GM12878 (cell line): ENCODE measurements at regions not wholly inside any gene's neighbourhood (a gene's known extent, or its start where the extent isn't known, plus 50 kb on each side); places are given as distances from the start of the nearest gene placed in this dataset.

Experiments used
- ATAC-seq: fragments of 200-7000 bp; cut with Tn5 transposase; 3 replicates; pipeline ENCODE4 v1.9.1; 2020; ENCODE audit warnings: mild to moderate bottlenecking, moderate library complexity
- BruUV-seq: library from RNA; stranded (reverse); fragments of 400-500 nt; replicated peaks from 2 replicates; lab custom pipeline; 2021; lab: Mats Ljungman, UMichigan
- CTCF ChIA-PET: fragments of 300-600 bp; sonication (Branson Sonifier 250); formaldehyde crosslinking; extraction: SDS; loops from one replicate; lab custom pipeline; 2021; ENCODE audit warnings: inconsistent platforms; lab: Yijun Ruan, JAX
- POLR2A ChIA-PET: fragments of 350-600 bp; formaldehyde crosslinking; extraction: SDS; loops from one replicate; lab custom pipeline; 2021; ENCODE audit warnings: inconsistent platforms; lab: Charles Lee
- RAD21 ChIA-PET: fragments of 300-600 bp; sonication (Branson Sonifier 250); formaldehyde crosslinking; loops from one replicate; lab custom pipeline; 2023; ENCODE audit warnings: antibody characterized with exemption; ENCODE audit not compliant: unreplicated experiment; lab: Charles Lee
- SMC1A ChIA-PET: fragments of 300-600 bp; sonication (Branson Sonifier 250); formaldehyde crosslinking; loops from one replicate; lab custom pipeline; 2023; ENCODE audit not compliant: unreplicated experiment, uncharacterized antibody; lab: Charles Lee
- DNase-seq: peaks from one replicate; pipeline ENCODE4 v3.0.0-alpha.2; 2011; ENCODE audit warnings: low read depth, low spot score
- FAIRE-seq: peaks from 3 replicates; lab custom pipeline; 2011; peaks lifted over from hg19 to GRCh38; lab: Jason Lieb, UNC
- H2AFZ ChIP-seq: 2 replicates; pipeline ENCODE4 v1.6.0; 2011; ENCODE audit warnings: low read depth, low read length, control low read depth; ENCODE audit not compliant: control insufficient read depth
- H3K27ac ChIP-seq: 2 replicates; pipeline ENCODE4 v1.5.1; 2011; ENCODE audit warnings: control low read depth; ENCODE audit not compliant: control insufficient read depth, insufficient read depth
- H3K27me3 ChIP-seq, 2 experiments: replicated peaks in 1 of 2; 2 replicates each; pipeline versions ENCODE4 v1.6.0 to v1.6.1; 2011; ENCODE audit warnings: low read length in 1 of 2; ENCODE audit not compliant: control insufficient read depth in 2 of 2, insufficient read depth in 2 of 2
- H3K36me3 ChIP-seq, 2 experiments: 2 replicates each; pipeline ENCODE4 v1.5.1; 2011; ENCODE audit warnings: low read length in 1 of 2; ENCODE audit not compliant: control insufficient read depth in 2 of 2, insufficient read depth in 2 of 2
- H3K4me1 ChIP-seq: 2 replicates; pipeline ENCODE4 v1.6.1; 2011; ENCODE audit warnings: mild to moderate bottlenecking, low read length, moderate library complexity, mixed read lengths; ENCODE audit not compliant: control insufficient read depth, insufficient read depth
- H3K4me2 ChIP-seq: 2 replicates; pipeline ENCODE4 v1.6.0; 2011; ENCODE audit warnings: control low read depth; ENCODE audit not compliant: control insufficient read depth, insufficient read depth
- H3K4me3 ChIP-seq: fragments of 200-600 bp; sonication (generic); 2 replicates; pipeline ENCODE4 v1.5.1; 2016
- H3K79me2 ChIP-seq: 2 replicates; pipeline ENCODE4 v1.6.0; 2011; ENCODE audit warnings: low read length; ENCODE audit not compliant: control insufficient read depth, insufficient read depth
- H3K9ac ChIP-seq: 2 replicates; pipeline ENCODE4 v1.8.0; 2011; ENCODE audit warnings: low read length, control low read depth, mixed read lengths; ENCODE audit not compliant: control insufficient read depth, insufficient read depth
- H3K9me3 ChIP-seq: replicated peaks from 3 replicates; pipeline ENCODE4 v1.5.1; 2011; ENCODE audit warnings: mild to moderate bottlenecking, low read length; ENCODE audit not compliant: control insufficient read depth, insufficient read depth
- H4K20me1 ChIP-seq: 2 replicates; pipeline ENCODE4 v1.6.0; 2011; ENCODE audit not compliant: control insufficient read depth, insufficient read depth
- CEBPZ ChIP-seq: fragments of 150-350 bp; IDR thresholded peaks from 2 replicates; pipeline ENCODE4 v1.6.1; 2016; ENCODE audit warnings: low read depth, low read length
- CREM ChIP-seq: IDR thresholded peaks from 2 replicates; pipeline ENCODE4 v1.6.1; 2014; ENCODE audit warnings: antibody characterized with exemption, low read depth
- CTCF ChIP-seq, 3 experiments: IDR thresholded peaks in 2 of 3; conservative IDR thresholded peaks in 1 of 3; 2 replicates each; pipeline ENCODE4 v1.5.1; 2011; ENCODE audit warnings: low read depth in 3 of 3, low read length in 3 of 3, mild to moderate bottlenecking in 3 of 3, control low read depth in 2 of 3, moderate library complexity in 2 of 3, inconsistent platforms in 1 of 3, mixed read lengths in 1 of 3; ENCODE audit not compliant: control insufficient read depth in 2 of 3, insufficient read depth in 1 of 3; ENCODE audit errors: extremely low read depth in 1 of 3
- FOXM1 ChIP-seq: IDR thresholded peaks from 2 replicates; pipeline ENCODE4 v1.6.1; 2012; ENCODE audit warnings: low read depth, mild to moderate bottlenecking, inconsistent platforms, low read length, moderate library complexity
- IKZF1 ChIP-seq: fragments of 450-650 bp; conservative IDR thresholded peaks from 2 replicates; pipeline ENCODE4 v1.6.1; 2017; ENCODE audit warnings: antibody characterized with exemption, mild to moderate bottlenecking
- MXI1 ChIP-seq: fragments of 150-350 bp; IDR thresholded peaks from 2 replicates; pipeline ENCODE4 v1.6.1; 2011; ENCODE audit warnings: low read depth, mild to moderate bottlenecking, inconsistent platforms, low read length, improper control_type of control experiment
- NR2F1 ChIP-seq: fragments of 450-650 bp; conservative IDR thresholded peaks from 2 replicates; pipeline ENCODE4 v1.6.1; 2017; ENCODE audit warnings: mild to moderate bottlenecking
- RAD21 ChIP-seq: IDR thresholded peaks from 2 replicates; pipeline ENCODE4 v1.6.1; 2011; ENCODE audit warnings: mild to moderate bottlenecking, low read depth, low read length, moderate library complexity; ENCODE audit not compliant: insufficient read depth
- RUNX3 ChIP-seq: IDR thresholded peaks from 2 replicates; pipeline ENCODE4 v1.6.1; 2012; ENCODE audit warnings: low read length, inconsistent platforms
- SMARCA5 ChIP-seq: fragments of 450-650 bp; IDR thresholded peaks from 2 replicates; pipeline ENCODE4 v1.6.1; 2017; ENCODE audit warnings: mild to moderate bottlenecking
- SMC3 ChIP-seq: IDR thresholded peaks from 2 replicates; pipeline ENCODE4 v1.6.1; 2011; ENCODE audit warnings: low read length, improper control_type of control experiment, borderline replicate concordance
- SPI1 ChIP-seq: IDR thresholded peaks from 2 replicates; pipeline ENCODE4 v1.6.1; 2011; ENCODE audit warnings: low read depth, mild to moderate bottlenecking, low read length, moderate library complexity, borderline replicate concordance; ENCODE audit not compliant: insufficient read depth
- YY1 ChIP-seq: IDR thresholded peaks from 2 replicates; pipeline ENCODE4 v1.6.1; 2011; ENCODE audit warnings: low read depth, mild to moderate bottlenecking, low read length
- ZBTB11 ChIP-seq: fragments of 450-650 bp; formaldehyde crosslinking; IDR thresholded peaks from 2 replicates; pipeline ENCODE4 v1.5.0; 2022; ENCODE audit warnings: mild to moderate bottlenecking, missing genetic modification characterization
- ZNF207 ChIP-seq: fragments of 450-650 bp; IDR thresholded peaks from 2 replicates; pipeline ENCODE4 v1.6.1; 2014; ENCODE audit warnings: antibody characterized with exemption, mild to moderate bottlenecking, borderline replicate concordance
- ZSCAN29 ChIP-seq: fragments of 450-650 bp; IDR thresholded peaks from 2 replicates; pipeline ENCODE4 v1.6.1; 2017; ENCODE audit warnings: mild to moderate bottlenecking, moderate library complexity
- WGBS: methylation state at CpG from one replicate; pipeline ENCODE4 v1.1.6; 2016; ENCODE audit warnings: low lambda C conversion rate; ENCODE audit not compliant: insufficient replicate concordance, insufficient coverage; ENCODE audit errors: missing lambda C conversion rate; 5-methylcytosine and 5-hydroxymethylcytosine counted together
- in situ Hi-C: fragments of 300-500 bp; cut with MboI; formaldehyde crosslinking; loops from 9 replicates; pipeline ENCODE4 v1.14.3; 2018; ENCODE audit warnings: mixed read lengths
- intact Hi-C: fragments of 100-400 bp; cut with micrococcal nuclease; formaldehyde crosslinking; loops from one replicate; pipeline ENCODE4 v1.14.2; 2022; ENCODE audit not compliant: unreplicated experiment

DNA sequence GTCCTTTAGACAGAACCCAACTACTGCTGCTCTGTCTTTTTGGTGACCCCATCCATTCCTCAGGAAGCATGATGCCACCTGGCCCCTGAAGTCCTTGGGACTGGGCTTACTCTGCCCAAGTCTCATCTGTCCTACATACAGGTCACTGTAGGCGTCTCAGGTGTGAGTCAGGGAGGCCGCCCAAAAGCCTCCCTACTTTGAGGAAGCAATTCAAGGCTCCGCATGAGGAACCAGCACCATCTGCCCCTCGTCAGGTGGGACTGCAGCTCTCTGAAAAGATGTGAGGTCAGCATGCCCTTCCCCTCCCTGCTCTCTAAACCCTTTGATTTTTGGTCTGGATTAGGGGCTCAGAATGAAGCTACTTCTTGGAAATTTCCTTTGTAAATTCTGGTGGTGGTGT is 354.8 kb downstream of the CXCL12 start:
- BruUV-seq: no TSS peak
- no peaks in the 10 kb centered on the region for H3K36me3 ChIP-seq
- intact Hi-C loops (loop anchor here (5.0 kb wide), 1 partner anchor 338 kb away; no protein-coding TSS in a partner anchor), in situ Hi-C loops (no loop called here)
- ChIA-PET CTCF (interaction anchor here (0.7 to 2.7 kb wide), 31 partner anchors 9 to 359 kb away, joined by 3 to 30 read pairs (median 4); no protein-coding TSS in a partner anchor), POLR2A (interaction anchor here (0.8 to 1.1 kb wide), 2 partner anchors 19 kb away, joined by 3 to 4 read pairs; no protein-coding TSS in a partner anchor), RAD21 (interaction anchor here (1.0 to 3.0 kb wide), 16 partner anchors 9 to 357 kb away, joined by 3 to 27 read pairs (median 7); no protein-coding TSS in a partner anchor), SMC1A (interaction anchor here (0.6 to 3.1 kb wide), 28 partner anchors 9 to 357 kb away, joined by 3 to 16 read pairs (median 4); no protein-coding TSS in a partner anchor)
- H3K79me2 ChIP-seq: no peaks in the 10 kb centered on the region
- 0% methylated on average over 4 of the region's 4 CpGs for WGBS
- H2AFZ ChIP-seq: no peak overlapping the region; the same call in 1 of the 2 replicates
- H3K27me3 ChIP-seq: no peaks in the 10 kb centered on the region
- FAIRE-seq (peak; percentile 44), ATAC-seq (peak; percentile 90), DNase-seq (no peak)
- H3K9me3 ChIP-seq: no peaks in the 10 kb centered on the region
- H3K4me3 ChIP-seq: no peak overlapping the region
- no peak overlapping the region for H3K27ac ChIP-seq
- H3K4me1 ChIP-seq: no peaks in the 10 kb centered on the region
- H3K4me2 ChIP-seq: no peak overlapping the region
- H4K20me1 ChIP-seq: no peaks in the 10 kb centered on the region
- H3K9ac ChIP-seq: no peak overlapping the region
- TF ChIP-seq ZNF207: 0 out of 2 replicates have a peak, but pooled peaks have one; percentile 31
- TF ChIP-seq MXI1: no peak
- 0 out of 2 replicates have a peak, but pooled peaks have one; percentile 7 for TF ChIP-seq RUNX3
- peak; percentile 91 for TF ChIP-seq SMC3
- 0 out of 2 replicates have a peak, but pooled peaks have one; percentile 20 for TF ChIP-seq CREM
- 0 out of 2 replicates have a peak, but pooled peaks have one; percentile 26 for TF ChIP-seq FOXM1
- TF ChIP-seq CEBPZ: no peak
- peak; percentile 65 to 78 (median 71); a peak in 5 of 6 replicates for TF ChIP-seq CTCF (IDR thresholded peaks at IDR 0.05 in 2 of 3, conservative IDR thresholded peaks at IDR 0.05 in 1 of 3; ENCODE audit: control insufficient read depth in 2 of 3, extremely low read depth in 1 of 3, insufficient read depth in 1 of 3, low read depth in 3 of 3, low read length in 3 of 3)
- TF ChIP-seq NR2F1: 0 out of 2 replicates have a peak, but pooled peaks have one; percentile 22
- no peak for TF ChIP-seq ZBTB11 (CRISPR knock-in tag)
- TF ChIP-seq ZSCAN29: no peak
- TF ChIP-seq SMARCA5: peak; percentile 54; the same call in 1 of the 2 replicates
- 0 out of 2 replicates have a peak, but pooled peaks have one; percentile 47 for TF ChIP-seq YY1
- peak; percentile 98 for TF ChIP-seq RAD21
- no peak for TF ChIP-seq SPI1
- TF ChIP-seq IKZF1: peak; percentile 36
